ENCODE measurements at regions not wholly inside any gene's neighbourhood (a gene's known extent, or its start where the extent isn't known, plus 50 kb on each side); places are given as distances from the start of the nearest gene placed in this dataset.
"Not testable (repeated sequence)": the region's sequence is repeated elsewhere in the genome, so short reads cannot be mapped to it uniquely, and the experiment has no call there.

DNA sequence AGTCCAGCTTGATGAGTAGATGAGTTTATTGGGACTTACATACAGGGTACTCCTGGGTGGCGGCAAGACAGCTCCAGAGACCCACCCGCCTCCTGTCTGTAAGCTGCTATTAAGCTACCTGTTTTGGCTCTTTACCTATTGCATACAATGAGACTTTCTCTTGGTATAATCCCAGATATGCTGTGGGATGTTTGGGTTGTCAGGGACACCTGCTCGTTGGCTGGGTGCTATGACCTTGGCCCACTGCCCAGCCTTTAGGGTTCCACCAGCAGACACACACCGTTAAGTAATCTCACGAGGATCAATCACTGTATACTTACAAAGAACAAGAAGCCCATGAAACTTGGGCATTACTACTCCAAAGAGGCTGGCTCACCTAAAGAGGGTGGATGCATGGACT lies 116.4 kb downstream of the NPIPB5 start:
- FAIRE-seq = no peak

- FAIRE-seq = no peak
Observed at GRCh38 chr16:22628994-22629393, 118.3 kb downstream of the NPIPB5 start.

- FAIRE-seq = no peak
Observed at GRCh38 chr16:22630242-22630641, 119.6 kb downstream of the NPIPB5 start.

DNA sequence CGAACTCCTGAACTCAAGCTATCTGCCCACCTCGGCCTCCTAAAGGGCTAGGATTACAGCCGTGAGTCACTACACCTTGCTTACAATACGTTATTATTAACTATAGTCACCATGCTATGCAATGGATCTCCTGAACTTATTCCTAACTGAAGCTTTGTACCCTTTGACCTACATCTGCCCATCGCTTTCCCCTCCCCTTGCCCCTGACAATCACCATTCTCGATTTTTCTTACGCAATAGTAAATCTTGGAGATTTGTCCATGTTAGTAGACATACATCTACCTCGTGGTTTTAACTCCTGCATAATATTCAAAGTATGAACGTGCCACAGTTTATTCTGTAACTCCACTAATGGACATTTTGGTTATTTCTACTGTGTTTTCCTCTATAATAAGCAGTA lies 120.6 kb downstream of the NPIPB5 start:
- FAIRE-seq = no peak

- no peak for FAIRE-seq
Observed at GRCh38 chr16:22632606-22633005, 121.9 kb downstream of the NPIPB5 start.

DNA sequence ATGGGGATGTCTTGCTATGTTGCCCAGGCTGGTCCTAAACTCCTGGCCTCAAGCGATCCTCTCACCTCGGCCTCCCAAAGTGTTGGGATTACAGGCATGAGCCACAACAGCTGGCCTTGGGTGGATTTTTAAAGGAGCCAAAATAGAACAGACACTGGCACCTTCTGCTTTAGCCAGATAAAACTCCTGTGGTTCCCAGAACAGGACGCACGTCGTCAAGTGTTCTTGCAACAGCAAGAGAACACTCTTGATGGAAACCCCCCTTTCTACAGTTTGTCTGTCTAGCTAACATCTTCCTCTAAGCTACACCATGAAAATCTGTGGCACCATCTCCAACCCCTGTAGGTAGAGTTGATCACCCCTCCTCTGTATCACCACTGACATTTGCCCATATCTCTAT lies 122.6 kb downstream of the NPIPB5 start:
- FAIRE-seq = no peak

DNA sequence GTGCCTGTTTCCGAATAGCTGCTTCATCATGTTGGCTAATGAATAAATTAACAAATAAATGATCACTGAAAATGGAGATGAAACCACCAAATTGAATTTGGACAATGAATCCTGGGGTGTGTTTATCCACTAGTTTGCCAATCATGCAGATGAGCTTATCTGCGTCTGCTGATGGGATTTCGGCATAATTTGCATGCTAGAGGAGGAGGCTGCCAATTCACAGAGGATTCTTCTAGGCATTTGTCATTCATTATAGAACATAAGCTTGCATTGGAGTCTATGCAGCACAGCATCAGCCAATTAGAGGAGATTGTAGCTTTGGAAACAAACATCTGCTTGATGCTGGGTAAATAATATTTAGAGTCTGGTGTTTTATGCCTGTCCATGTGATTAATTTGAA lies 123.1 kb downstream of the NPIPB5 start:
- no peak for FAIRE-seq

DNA sequence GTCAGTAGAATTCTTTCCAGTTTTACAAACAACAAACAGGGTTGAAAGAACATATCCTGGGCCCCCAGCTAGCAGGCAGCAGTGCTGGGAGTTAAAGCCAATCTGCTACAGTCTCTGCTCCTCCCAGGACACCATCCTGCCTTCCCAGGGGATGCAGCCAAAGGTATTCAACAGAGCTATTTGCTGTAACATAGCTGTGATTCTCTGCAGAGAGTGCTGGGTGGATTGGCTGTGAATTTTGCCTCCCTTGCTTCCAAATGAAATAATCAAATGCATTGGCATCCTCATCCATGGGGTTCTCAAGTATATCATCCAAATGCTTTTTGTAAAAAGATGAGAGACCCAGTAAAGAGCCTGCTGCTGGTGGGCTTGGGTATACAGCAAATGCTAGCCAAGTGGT lies 124.3 kb downstream of the NPIPB5 start:
- FAIRE-seq = no peak

DNA sequence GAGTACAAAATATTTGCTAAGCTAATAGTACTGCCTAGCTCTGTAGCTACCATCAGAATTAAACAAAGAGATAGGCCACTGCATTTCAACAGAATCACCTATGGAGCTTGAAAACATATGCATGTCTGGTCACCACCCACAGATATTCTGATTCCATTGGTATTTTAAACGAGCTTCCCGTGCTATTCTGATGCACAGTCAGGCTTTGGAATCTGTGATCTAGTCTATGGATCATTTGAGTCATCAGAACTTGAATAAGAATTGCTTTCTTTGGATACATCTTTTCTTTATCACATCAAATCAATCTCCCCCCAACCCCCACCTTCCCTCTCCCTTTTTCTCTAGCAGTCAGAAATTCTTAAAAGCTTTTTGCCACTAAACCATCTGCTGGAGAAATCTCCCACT lies 124.7 kb downstream of the NPIPB5 start:
- FAIRE-seq = no peak

- FAIRE-seq = no peak
Observed at GRCh38 chr16:22635801-22636200, 125.1 kb downstream of the NPIPB5 start.

- no peak for FAIRE-seq
Observed at GRCh38 chr16:22638393-22639206, 127.9 kb downstream of the NPIPB5 start.

DNA sequence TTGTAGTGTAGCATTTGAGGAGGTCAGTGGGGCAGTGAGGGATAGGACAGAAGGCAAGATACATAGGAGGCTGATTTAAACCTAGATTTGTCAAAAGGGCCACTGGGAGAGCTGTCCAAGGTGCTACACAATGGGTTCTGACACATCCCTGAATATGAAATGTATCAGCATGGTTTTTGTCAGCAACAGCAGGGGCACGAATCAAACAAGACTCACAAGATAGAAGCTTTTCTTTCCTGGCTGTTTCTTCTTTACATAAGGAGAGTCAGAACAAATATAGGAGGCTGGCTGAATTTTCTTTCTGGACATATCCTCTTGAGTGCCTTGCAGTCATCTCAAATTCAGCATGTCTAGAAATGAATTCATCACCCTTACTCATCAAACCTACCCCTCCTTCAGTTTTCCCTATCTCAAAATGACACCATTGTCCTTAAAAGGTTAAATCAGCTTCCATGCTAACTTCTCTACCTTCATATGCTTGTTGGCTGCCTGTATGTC lies 130.5 kb downstream of the NPIPB5 start:
- no peak for FAIRE-seq

DNA sequence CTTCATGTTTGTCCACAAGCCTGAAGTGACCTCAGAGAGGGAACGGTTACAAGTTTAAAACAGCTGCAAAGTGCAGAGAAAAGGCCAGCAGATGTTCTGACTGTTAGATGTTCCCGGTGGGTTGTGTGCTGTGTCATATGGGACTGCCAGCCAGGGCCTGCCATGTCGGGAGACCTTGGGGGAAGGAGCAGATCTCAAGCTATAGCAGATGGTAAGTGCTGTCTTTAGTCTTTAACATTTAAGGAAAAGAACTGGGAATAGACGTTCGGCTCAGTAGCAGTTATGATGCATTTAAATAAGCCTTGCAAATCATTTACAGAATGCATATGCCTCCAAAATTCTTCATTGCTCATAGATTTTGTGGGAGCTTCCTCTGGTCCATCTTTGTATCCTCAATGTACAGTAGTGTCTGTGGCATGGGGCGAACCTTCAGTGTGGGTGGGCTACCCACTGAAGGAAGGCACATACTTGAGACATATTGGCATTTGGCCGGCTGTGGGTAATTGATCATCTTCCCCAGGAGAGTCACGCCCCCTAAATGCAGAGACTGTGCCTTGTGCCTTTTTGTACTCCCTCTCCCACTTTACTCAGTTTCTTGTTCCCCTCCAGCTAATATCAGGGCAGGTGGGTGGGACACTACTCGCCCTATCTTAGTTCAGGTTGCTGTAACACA lies 131.9 kb downstream of the NPIPB5 start:
- FAIRE-seq = no peak

- FAIRE-seq = not testable (repeated sequence)
Observed at GRCh38 chr16:22643203-22643602, 132.5 kb downstream of the NPIPB5 start.

DNA sequence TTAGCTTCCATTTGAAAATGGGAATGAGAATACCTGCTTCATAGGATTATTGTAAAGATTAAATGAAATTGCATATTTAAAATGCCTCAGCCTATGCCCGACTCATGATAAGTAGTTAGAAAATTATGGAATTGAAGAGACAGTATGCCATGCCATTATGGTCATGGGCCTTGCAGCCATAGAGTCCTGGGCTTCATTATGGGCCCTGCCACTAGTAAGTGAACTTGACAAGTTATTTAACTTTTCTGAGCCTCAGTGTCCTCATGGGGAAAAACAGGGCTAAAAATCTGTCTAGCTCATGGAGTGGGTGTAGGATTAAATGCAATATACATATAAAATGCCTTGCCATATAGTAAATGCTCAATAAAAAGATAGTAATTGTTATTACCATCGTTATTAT lies 133.2 kb downstream of the NPIPB5 start:
- no peak for FAIRE-seq

DNA sequence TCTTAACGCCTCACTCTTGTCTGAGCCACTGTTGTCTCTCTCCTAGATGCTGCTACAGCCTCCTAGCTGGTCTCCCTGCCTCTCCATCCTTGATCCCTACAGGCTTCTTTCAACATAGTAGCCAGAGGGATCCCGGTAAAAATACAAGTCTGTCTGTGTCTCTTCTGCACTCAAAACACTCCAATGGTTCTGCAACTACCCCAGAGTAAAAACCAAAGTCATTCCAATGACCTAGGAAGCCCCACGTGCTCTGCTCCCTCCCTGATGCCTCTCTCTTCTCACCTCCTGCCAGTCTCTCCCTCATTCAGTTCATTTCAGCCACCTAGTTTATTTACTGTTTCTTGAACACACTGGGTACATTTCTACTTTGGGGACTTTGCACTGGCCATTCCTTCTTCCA lies 135.2 kb downstream of the NPIPB5 start:
- no peak for FAIRE-seq

- FAIRE-seq = no peak
Observed at GRCh38 chr16:22646948-22647556, 136.4 kb downstream of the NPIPB5 start.

GRCh38 chr16:22648141-22648540 lies 137.4 kb downstream of the NPIPB5 start:
- FAIRE-seq = no peak

DNA sequence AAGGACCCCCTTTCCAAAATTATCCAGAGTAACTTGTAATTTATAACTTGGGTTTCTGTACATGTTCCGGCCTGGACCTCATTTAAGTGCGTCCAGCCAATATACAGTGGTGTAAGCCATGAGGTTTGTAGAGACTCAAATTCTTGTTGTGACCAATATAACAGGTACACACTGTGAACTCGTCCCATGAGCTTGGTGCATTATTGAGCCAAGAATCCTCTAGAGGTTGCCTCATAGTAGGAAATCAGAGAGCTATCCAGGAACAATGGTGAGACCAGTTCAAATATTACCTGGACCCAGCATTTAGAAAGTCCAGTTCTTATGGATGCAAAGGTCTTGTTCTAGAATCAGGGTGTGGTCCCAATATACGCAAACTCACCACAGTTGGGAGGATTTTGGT lies 138.2 kb downstream of the NPIPB5 start:
- FAIRE-seq = no peak

- FAIRE-seq = not testable (repeated sequence)
Observed at GRCh38 chr16:22651111-22651817, 140.6 kb downstream of the NPIPB5 start.

DNA sequence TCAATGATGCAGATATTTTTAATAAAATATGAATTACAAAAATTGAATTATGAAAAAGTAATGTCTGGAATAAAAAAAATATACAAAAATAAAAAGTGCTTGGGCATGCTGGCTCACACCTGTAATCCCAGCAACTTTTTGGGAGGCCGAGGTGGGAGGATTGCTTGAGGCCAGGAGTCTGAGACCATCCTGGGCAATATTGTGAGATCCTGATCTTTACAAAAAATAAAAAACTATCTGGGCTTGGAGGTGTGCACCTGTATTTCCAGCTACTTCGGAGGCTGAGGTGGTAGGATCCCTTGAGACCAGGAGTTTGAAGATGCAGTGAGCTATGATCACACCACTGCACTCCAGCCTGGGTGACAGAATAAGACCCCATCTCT lies 141.8 kb downstream of the NPIPB5 start:
- FAIRE-seq = no peak

DNA sequence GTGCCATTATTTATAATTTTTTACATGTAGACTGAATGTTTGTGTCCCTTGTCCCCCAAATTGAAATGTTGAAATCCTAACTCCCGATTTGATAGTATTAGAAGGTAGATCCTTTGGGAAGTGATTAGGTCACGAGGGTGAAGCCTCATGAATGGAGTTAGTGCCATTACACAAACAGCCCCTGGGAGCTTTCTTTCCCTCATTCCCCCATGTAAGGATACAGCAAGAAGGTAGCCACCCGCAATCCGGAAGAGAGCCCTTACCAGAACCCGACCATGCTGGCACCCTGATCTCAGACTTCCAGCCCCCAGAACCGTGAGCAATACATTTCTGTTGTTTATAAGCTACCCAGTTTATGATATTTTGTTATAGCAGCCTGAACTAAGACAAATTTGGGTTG lies 143.2 kb downstream of the NPIPB5 start:
- no peak for FAIRE-seq

DNA sequence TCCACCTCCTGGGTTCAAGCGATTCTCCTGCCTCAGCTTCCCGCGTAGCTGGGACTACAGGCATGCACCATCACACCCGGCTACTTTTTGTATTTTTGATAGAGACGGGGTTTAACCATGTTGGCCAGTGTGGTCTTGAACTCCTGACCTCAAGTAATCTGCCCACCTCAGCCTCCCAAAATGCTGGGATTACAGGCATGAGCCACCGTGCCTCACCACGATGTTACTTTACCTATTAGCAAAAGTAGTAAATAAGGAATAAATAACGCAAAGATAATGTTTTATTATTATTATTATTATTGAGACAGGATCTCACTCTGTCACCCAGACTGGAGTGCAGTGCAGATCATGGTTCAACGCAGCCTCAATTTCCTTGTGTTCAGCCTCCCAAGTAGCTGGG lies 145.9 kb downstream of the NPIPB5 start:
- not testable (repeated sequence) for FAIRE-seq

Data from colon (tissue), 2 donors.